HEK293T (cell line): ENCODE measurements at regions not wholly inside any gene's neighbourhood (a gene's known extent, or its start where the extent isn't known, plus 50 kb on each side); places are given as distances from the start of the nearest gene placed in this dataset.

Source experiments
- CTBP1 ChIP-seq: fragments of 450-650 bp; IDR thresholded peaks from 2 replicates; pipeline ENCODE4 v1.6.1; 2016; ENCODE audit warnings: borderline replicate concordance
- ELF4 ChIP-seq: fragments of 450-650 bp; IDR thresholded peaks from 2 replicates; pipeline ENCODE4 v1.6.1; 2017; ENCODE audit warnings: antibody characterized with exemption
- FOXK2 ChIP-seq: fragments of 450-650 bp; IDR thresholded peaks from 2 replicates; pipeline ENCODE4 v1.6.1; 2016; ENCODE audit warnings: mild to moderate bottlenecking
- NFRKB ChIP-seq: fragments of 450-650 bp; IDR thresholded peaks from 2 replicates; pipeline ENCODE4 v1.6.1; 2016; ENCODE audit warnings: mild to moderate bottlenecking, moderate library complexity
- TARDBP ChIP-seq: fragments of 450-650 bp; IDR thresholded peaks from 2 replicates; pipeline ENCODE4 v1.6.1; 2016
- TF ChIP-seq, protein P1 (sequence below): fragments of 450-650 bp; IDR thresholded peaks from 2 replicates; pipeline ENCODE4 v1.6.1; 2016

DNA sequence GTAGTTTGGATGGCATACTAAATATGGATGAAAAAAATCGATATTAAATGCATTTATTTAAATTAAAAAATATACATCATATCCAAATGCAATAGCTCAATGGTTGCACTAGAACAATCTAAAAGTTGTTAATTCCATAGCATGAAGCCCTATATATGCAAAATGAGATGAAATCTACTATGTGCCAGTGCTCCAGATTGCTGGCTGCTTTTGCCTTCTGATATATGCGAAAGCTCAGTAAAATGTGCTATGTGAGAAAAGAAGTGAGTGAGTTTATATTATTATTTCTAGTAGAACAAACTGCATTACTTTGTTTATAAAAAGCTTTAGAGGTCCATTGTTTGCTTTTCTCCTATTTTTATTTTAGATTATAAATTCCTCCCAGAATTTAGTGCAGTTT, 186.7 kb downstream of the MAT2B start:
- no peak for TF ChIP-seq CTBP1
- TF ChIP-seq NFRKB = no peak
- TF ChIP-seq ELF4 = no peak
- no peak for TF ChIP-seq FOXK2
- TF ChIP-seq, protein P1, sequence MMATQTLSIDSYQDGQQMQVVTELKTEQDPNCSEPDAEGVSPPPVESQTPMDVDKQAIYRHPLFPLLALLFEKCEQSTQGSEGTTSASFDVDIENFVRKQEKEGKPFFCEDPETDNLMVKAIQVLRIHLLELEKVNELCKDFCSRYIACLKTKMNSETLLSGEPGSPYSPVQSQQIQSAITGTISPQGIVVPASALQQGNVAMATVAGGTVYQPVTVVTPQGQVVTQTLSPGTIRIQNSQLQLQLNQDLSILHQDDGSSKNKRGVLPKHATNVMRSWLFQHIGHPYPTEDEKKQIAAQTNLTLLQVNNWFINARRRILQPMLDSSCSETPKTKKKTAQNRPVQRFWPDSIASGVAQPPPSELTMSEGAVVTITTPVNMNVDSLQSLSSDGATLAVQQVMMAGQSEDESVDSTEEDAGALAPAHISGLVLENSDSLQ = no peak
- no peak for TF ChIP-seq TARDBP
